Lower leg skin (tissue), 3 donors: ENCODE measurements at regions not wholly inside any gene's neighbourhood (a gene's known extent, or its start where the extent isn't known, plus 50 kb on each side); places are given as distances from the start of the nearest gene placed in this dataset.

Source experiments
- CTCF ChIP-seq, 3 donors: fragments of 450-650 bp; IDR thresholded peaks; one replicate each; pipeline ENCODE4 v1.5.1; 2016; ENCODE audit warnings: antibody characterized with exemption in 3 of 3, mild to moderate bottlenecking in 3 of 3, moderate library complexity in 2 of 3
- POLR2A ChIP-seq, 2 donors: fragments of 450-650 bp; IDR thresholded peaks; one replicate each; pipeline ENCODE4 v1.6.1; 2016 to 2017; ENCODE audit warnings: antibody characterized with exemption in 2 of 2, mild to moderate bottlenecking in 1 of 2, moderate library complexity in 1 of 2

- TF ChIP-seq CTCF (IDR thresholded peaks at IDR 0.05) (no peak), POLR2A (IDR thresholded peaks at IDR 0.05) (no peak)
Observed at GRCh38 chr18:40469851-40470250, 1485.2 kb upstream of the PIK3C3 start.
